K562 (cell line): ENCODE measurements at regions not wholly inside any gene's neighbourhood (a gene's known extent, or its start where the extent isn't known, plus 50 kb on each side); places are given as distances from the start of the nearest gene placed in this dataset.
"Not testable (repeated sequence)": the region's sequence is repeated elsewhere in the genome, so short reads cannot be mapped to it uniquely, and the experiment has no call there.

Experiments
- ATAC-seq: fragments of 200-7000 bp; cut with Tn5 transposase; 3 replicates; pipeline ENCODE4 v1.9.1; 2020; ENCODE audit warnings: moderate library complexity
- BruUV-seq: library from RNA; stranded (reverse); fragments of 400-500 nt; replicated peaks from 2 replicates; lab custom pipeline; 2021; lab: Mats Ljungman, UMichigan
- CTCF ChIA-PET: fragments of 300-600 bp; formaldehyde crosslinking; extraction: SDS; loops from one replicate; lab custom pipeline; 2021; ENCODE audit warnings: low intra/inter-chr PET ratio; lab: Yijun Ruan, JAX
- POLR2A ChIA-PET: fragments of 300-600, 350-650 bp; sonication (Branson Sonifier 250); formaldehyde crosslinking; extraction: SDS; loops from one replicate; lab custom pipeline; 2021; ENCODE audit warnings: antibody characterized with exemption, inconsistent platforms; lab: Yijun Ruan, JAX
- DNase-seq, 4 experiments: peaks; one replicate each; pipeline versions ENCODE4 v3.0.0 to v3.0.0-alpha.2; 2011 to 2018; ENCODE audit warnings: low spot score in 3 of 4, mixed read lengths in 3 of 4; ENCODE audit errors: extremely low read depth in 1 of 4
- FAIRE-seq: peaks from 2 replicates; lab custom pipeline; 2011; peaks lifted over from hg19 to GRCh38; lab: Jason Lieb, UNC
- H2AFZ ChIP-seq: 2 replicates; pipeline ENCODE4 v1.6.0; 2011; ENCODE audit warnings: low read depth, low read length, control low read depth, inconsistent platforms
- H3K27ac ChIP-seq: fragments of 200-600 bp; 3 replicates; pipeline ENCODE4 v1.8.0; 2011; ENCODE audit warnings: low read depth, mild to moderate bottlenecking, control low read depth, inconsistent platforms, low read length, moderate library complexity, mixed read lengths; ENCODE audit errors: extremely low read depth
- H3K27me3 ChIP-seq, 2 experiments: fragments of 300-600 bp in 1 of 2; 2 replicates in 1 of 2; 3 replicates in 1 of 2; pipeline versions ENCODE4 v1.6.0 to v1.8.0; 2011; ENCODE audit warnings: inconsistent platforms in 2 of 2, low read length in 2 of 2, mild to moderate bottlenecking in 1 of 2, mixed read lengths in 1 of 2, moderate library complexity in 1 of 2; ENCODE audit not compliant: control insufficient read depth in 2 of 2, insufficient read depth in 2 of 2
- H3K36me3 ChIP-seq: fragments of 300-600 bp; 3 replicates; pipeline ENCODE4 v1.8.0; 2011; ENCODE audit warnings: mild to moderate bottlenecking, low read length, inconsistent platforms; ENCODE audit not compliant: control insufficient read depth, insufficient read depth
- H3K4me1 ChIP-seq, 2 experiments: fragments of 200-600 bp in 1 of 2; replicated peaks in 1 of 2; 2 replicates in 1 of 2; 3 replicates in 1 of 2; pipeline versions ENCODE4 v1.5.1 to v1.8.0; 2011; ENCODE audit warnings: inconsistent platforms in 2 of 2, low read length in 2 of 2, mild to moderate bottlenecking in 1 of 2, mixed read lengths in 1 of 2, moderate library complexity in 1 of 2; ENCODE audit not compliant: control insufficient read depth in 2 of 2, insufficient read depth in 2 of 2
- H3K4me2 ChIP-seq: 2 replicates; pipeline ENCODE4 v1.6.1; 2011; ENCODE audit warnings: low read length, control low read depth, inconsistent platforms, mixed read lengths; ENCODE audit not compliant: insufficient read depth
- H3K4me3 ChIP-seq: fragments of 200-600 bp; sonication (generic), shearing (Covaris generic); 2 replicates; pipeline ENCODE4 v1.5.1; 2016; ENCODE audit warnings: control low read depth, inconsistent platforms
- H3K79me2 ChIP-seq: fragments of 200-600 bp; 3 replicates; pipeline ENCODE4 v1.8.0; 2011; ENCODE audit warnings: low read length, inconsistent platforms; ENCODE audit not compliant: control insufficient read depth, insufficient read depth
- H3K9ac ChIP-seq, 2 experiments: 2 replicates each; pipeline versions ENCODE4 v1.6.0 to v1.6.1; 2011; ENCODE audit warnings: low read depth in 2 of 2, low read length in 2 of 2, control low read depth in 1 of 2, inconsistent platforms in 1 of 2, mild to moderate bottlenecking in 1 of 2, mixed read lengths in 1 of 2; ENCODE audit not compliant: insufficient read depth in 1 of 2
- H3K9me1 ChIP-seq: one replicate; pipeline ENCODE4 v1.6.0; 2011; ENCODE audit warnings: inconsistent platforms, mild to moderate bottlenecking, low read length, moderate library complexity; ENCODE audit not compliant: control insufficient read depth, insufficient read depth
- H3K9me3 ChIP-seq: replicated peaks from 2 replicates; pipeline ENCODE4 v1.5.1; 2011; ENCODE audit warnings: low read depth, low read length, inconsistent platforms; ENCODE audit not compliant: control insufficient read depth, insufficient read depth
- H4K20me1 ChIP-seq: replicated peaks from 2 replicates; pipeline ENCODE4 v1.6.1; 2011; ENCODE audit warnings: low read length, inconsistent platforms, mixed read lengths; ENCODE audit not compliant: control insufficient read depth, insufficient read depth
- GMEB1 ChIP-seq: fragments of 250-450 bp; sonication (Bioruptor Pico); IDR thresholded peaks from 2 replicates; pipeline ENCODE4 v1.4.0; 2020; ENCODE audit warnings: mild to moderate bottlenecking
- SMAD4 ChIP-seq: fragments of 250-450 bp; sonication (Bioruptor Pico); conservative IDR thresholded peaks from 2 replicates; pipeline ENCODE4 v1.8.0; 2021; ENCODE audit warnings: inconsistent platforms, mild to moderate bottlenecking, moderate library complexity
- ZNF232 ChIP-seq: sonication (generic); formaldehyde crosslinking; IDR thresholded peaks from 2 replicates; pipeline ENCODE4 v1.8.0; 2022; ENCODE audit warnings: mild to moderate bottlenecking, missing genetic modification reagents
- WGBS: fragments of 100-300 bp; shearing (Covaris generic); methylation state at CpG from one replicate; pipeline ENCODE4 v1.1.6; 2016; ENCODE audit warnings: low coverage, mixed read lengths; ENCODE audit not compliant: insufficient coverage; ENCODE audit errors: missing lambda C conversion rate; 5-methylcytosine and 5-hydroxymethylcytosine counted together
- in situ Hi-C: fragments of 300-500 bp; cut with MboI; formaldehyde crosslinking; loops from 4 replicates; pipeline ENCODE4 v1.15.0; 2018; ENCODE audit warnings: inconsistent platforms, mixed read lengths
- intact Hi-C: fragments of 100-400 bp; cut with micrococcal nuclease; formaldehyde crosslinking; loops from 2 replicates; pipeline ENCODE4 v1.14.2; 2022

- H3K4me2 ChIP-seq, in situ Hi-C loops, FAIRE-seq, H2AFZ ChIP-seq, H3K4me3 ChIP-seq, H4K20me1 ChIP-seq, H3K27ac ChIP-seq, ATAC-seq, H3K4me1 ChIP-seq, H3K9me1 ChIP-seq, H3K27me3 ChIP-seq, CTCF ChIA-PET, intact Hi-C loops, POLR2A ChIA-PET, H3K9ac ChIP-seq, BruUV-seq, H3K9me3 ChIP-seq, H3K79me2 ChIP-seq, DNase-seq, H3K36me3 ChIP-seq: not testable (repeated sequence)
- 0% methylated on average over 5 of the region's 5 CpGs for WGBS
These were observed 1809.9 kb downstream of the ARAP2 start for GRCh38 chr4:34434377-34434776.

DNA sequence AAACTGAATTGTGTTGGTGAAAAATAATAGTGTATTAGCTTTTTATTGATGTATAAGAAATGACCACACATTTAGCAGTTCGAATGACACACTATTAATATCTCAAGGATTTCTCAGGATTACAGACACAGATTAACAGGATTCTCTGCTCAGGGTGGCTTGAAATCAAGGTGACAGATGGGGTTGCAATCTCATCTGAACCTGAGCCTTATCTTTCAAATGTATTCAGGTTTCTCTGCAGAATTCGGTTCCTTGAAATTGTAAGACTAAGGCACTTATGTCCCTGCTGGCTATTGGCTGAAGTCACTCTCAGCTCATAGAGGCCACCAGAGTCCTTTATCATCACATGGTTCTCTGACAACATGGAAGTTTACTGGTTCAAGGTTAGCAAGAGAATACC, 1780.1 kb downstream of the ARAP2 start:
- no peak for TF ChIP-seq GMEB1 (CRISPR knock-in tag)
- TF ChIP-seq SMAD4, result no peak
- no peak for TF ChIP-seq ZNF232
- DNase-seq, result no peak
- 4% methylated on average over 2 of the region's 2 CpGs for WGBS
- Histone ChIP-seq H3K4me1 (no peaks in the 10 kb centered on the region), H3K9me3 (no peaks in the 10 kb centered on the region; the same call in 1 of the 2 replicates), H3K4me3 (no peak overlapping the region), H3K9me1 (no peaks in the 10 kb centered on the region), H3K79me2 (no peaks in the 10 kb centered on the region), H3K4me2 (no peak overlapping the region), H2AFZ (no peak overlapping the region), H3K27me3 (no peaks in the 10 kb centered on the region), H4K20me1 (no peaks in the 10 kb centered on the region), H3K36me3 (no peaks in the 10 kb centered on the region), H3K9ac (no peak overlapping the region), H3K27ac (no peak overlapping the region)
- no peak for FAIRE-seq
- ChIA-PET CTCF (interaction anchor here (0.6 kb wide), 1 partner anchor 12 kb away, joined by 4 read pairs; no protein-coding TSS in a partner anchor), POLR2A (no interaction called here)
- no TSS peak for BruUV-seq
- in situ Hi-C loops, result no loop called here
- no peak for ATAC-seq
- intact Hi-C loops, result no loop called here
